HCT116 (cell line): ENCODE measurements at regions not wholly inside any gene's neighbourhood (a gene's known extent, or its start where the extent isn't known, plus 50 kb on each side); places are given as distances from the start of the nearest gene placed in this dataset.

Source experiments
- ATAC-seq: fragments of 200-7000 bp; cut with Tn5 transposase; 2 replicates; pipeline ENCODE4 v1.9.1; 2020; ENCODE audit warnings: mild to moderate bottlenecking, moderate library complexity
- BruUV-seq: library from RNA; stranded (reverse); fragments of 400-500 nt; replicated peaks from 2 replicates; lab custom pipeline; 2021; lab: Mats Ljungman, UMichigan
- CTCF ChIA-PET: fragments of 300-600 bp; sonication (Branson Sonifier 250); formaldehyde crosslinking; loops from one replicate; lab custom pipeline; 2021; ENCODE audit warnings: antibody characterized with exemption; lab: Charles Lee
- POLR2A ChIA-PET: fragments of 300-600, 350-600 bp; sonication (Branson Sonifier 250); formaldehyde crosslinking; loops from one replicate; lab custom pipeline; 2021; ENCODE audit warnings: antibody characterized with exemption; lab: Charles Lee
- RAD21 ChIA-PET, 2 experiments: fragments of 300-600 bp; sonication (Branson Sonifier 250); formaldehyde crosslinking; loops; one replicate each; lab custom pipeline; 2023; ENCODE audit warnings: low total read pairs in 2 of 2; ENCODE audit not compliant: uncharacterized antibody in 2 of 2, unreplicated experiment in 2 of 2, low non-redundant PET in 1 of 2; lab: Charles Lee
- DNase-seq: peaks from one replicate; pipeline ENCODE4 v3.0.0-alpha.2; 2010; ENCODE audit warnings: low read depth, low spot score
- H2AFZ ChIP-seq: fragments of 200-600 bp; shearing (Covaris generic), sonication (generic); 2 replicates; pipeline ENCODE4 v1.6.1; 2017; ENCODE audit warnings: low read depth, mixed run types, mixed read lengths, antibody characterized with exemption, low read length; ENCODE audit not compliant: poor library complexity, severe bottlenecking
- H3K27ac ChIP-seq: 2 replicates; pipeline ENCODE4 v1.5.1; 2012; ENCODE audit warnings: low read depth, low read length
- H3K27me3 ChIP-seq: fragments of 200-600 bp; sonication (generic); 2 replicates; pipeline ENCODE4 v1.6.1; 2016; ENCODE audit warnings: mixed run types, low read length, mixed read lengths; ENCODE audit not compliant: insufficient read depth
- H3K36me3 ChIP-seq, 2 experiments: fragments of 200-500 bp in 1 of 2; fragments of 200-600 bp in 1 of 2; sonication (Bioruptor generic) in 1 of 2; sonication (generic) in 1 of 2; 2 replicates each; pipeline versions ENCODE4 v1.5.1 to v1.6.1; 2014 to 2016; ENCODE audit warnings: low read length in 2 of 2, inconsistent platforms in 1 of 2, mixed read lengths in 1 of 2, mixed run types in 1 of 2; ENCODE audit not compliant: insufficient read depth in 2 of 2, control insufficient read depth in 1 of 2
- H3K4me1 ChIP-seq, 2 experiments: fragments of 200-600 bp in 1 of 2; sonication (generic) in 1 of 2; 2 replicates each; pipeline versions ENCODE4 v1.5.1 to v1.6.1; 2012 to 2017; ENCODE audit warnings: low read length in 2 of 2, inconsistent platforms in 1 of 2, mild to moderate bottlenecking in 1 of 2, mixed read lengths in 1 of 2, mixed run types in 1 of 2, moderate library complexity in 1 of 2; ENCODE audit not compliant: insufficient read depth in 2 of 2, control insufficient read depth in 1 of 2
- H3K4me2 ChIP-seq: fragments of 200-600 bp; sonication (generic); 2 replicates; pipeline ENCODE4 v1.6.1; 2017; ENCODE audit warnings: mixed run types, low read length, mixed read lengths
- H3K4me3 ChIP-seq, 2 experiments: fragments of 200-600 bp in 1 of 2; sonication (generic) in 1 of 2; replicated peaks in 1 of 2; 2 replicates each; pipeline ENCODE4 v1.5.1; 2011 to 2016; ENCODE audit warnings: low read length in 2 of 2, control low read depth in 1 of 2, low read depth in 1 of 2, mild to moderate bottlenecking in 1 of 2, mixed read lengths in 1 of 2, mixed run types in 1 of 2
- H3K79me2 ChIP-seq: fragments of 200-600 bp; sonication (generic); 2 replicates; pipeline ENCODE4 v1.6.1; 2017; ENCODE audit warnings: mild to moderate bottlenecking, mixed run types, low read length, moderate library complexity, mixed read lengths; ENCODE audit not compliant: insufficient read depth
- H3K9ac ChIP-seq: fragments of 200-600 bp; sonication (generic); 2 replicates; pipeline ENCODE4 v1.6.1; 2016; ENCODE audit warnings: low read length, mixed read lengths
- H3K9me2 ChIP-seq: fragments of 200-600 bp; sonication (generic), shearing (Covaris generic); 2 replicates; pipeline ENCODE4 v1.6.1; 2017; ENCODE audit warnings: mixed run types, mild to moderate bottlenecking, moderate library complexity; ENCODE audit not compliant: insufficient read depth
- H3K9me3 ChIP-seq, 2 experiments: fragments of 200-500 bp in 1 of 2; fragments of 200-600 bp in 1 of 2; sonication (Bioruptor generic) in 1 of 2; sonication (generic) in 1 of 2; 2 replicates each; pipeline ENCODE4 v1.6.1; 2014 to 2017; ENCODE audit warnings: low read length in 2 of 2, mixed read lengths in 2 of 2, inconsistent platforms in 1 of 2, low read depth in 1 of 2, mild to moderate bottlenecking in 1 of 2, mixed run types in 1 of 2, moderate library complexity in 1 of 2; ENCODE audit not compliant: control insufficient read depth in 1 of 2, insufficient read depth in 1 of 2
- H4K20me1 ChIP-seq: fragments of 200-600 bp; sonication (generic), shearing (Covaris generic); 2 replicates; pipeline ENCODE4 v1.6.1; 2017; ENCODE audit warnings: mixed run types, mild to moderate bottlenecking, moderate library complexity; ENCODE audit not compliant: insufficient read depth
- ATF3 ChIP-seq: IDR thresholded peaks from 2 replicates; pipeline ENCODE4 v1.6.1; 2012
- CBX3 ChIP-seq: IDR thresholded peaks from 2 replicates; pipeline ENCODE4 v1.6.1; 2012; ENCODE audit warnings: low read depth
- RAD21 ChIP-seq: IDR thresholded peaks from 2 replicates; pipeline ENCODE4 v1.6.1; 2012; ENCODE audit warnings: low read depth, mild to moderate bottlenecking
- REST ChIP-seq: IDR thresholded peaks from 2 replicates; pipeline ENCODE4 v1.6.1; 2012; ENCODE audit warnings: low read depth
- SIN3A ChIP-seq: IDR thresholded peaks from 2 replicates; pipeline ENCODE4 v1.6.1; 2012; ENCODE audit warnings: low read depth
- SP1 ChIP-seq: IDR thresholded peaks from 2 replicates; pipeline ENCODE4 v1.6.1; 2012; ENCODE audit warnings: low read depth
- TCF7L2 ChIP-seq: IDR thresholded peaks from 2 replicates; pipeline ENCODE4 v1.7.0; 2011; ENCODE audit warnings: borderline replicate concordance, inconsistent platforms; ENCODE audit not compliant: insufficient read depth, insufficient read length; ENCODE audit errors: extremely low read depth
- ZBTB33 ChIP-seq: IDR thresholded peaks from 2 replicates; pipeline ENCODE4 v1.6.1; 2011; ENCODE audit warnings: mild to moderate bottlenecking, low read length, moderate library complexity; ENCODE audit not compliant: insufficient replicate concordance; ENCODE audit errors: extremely low read depth
- intact Hi-C: fragments of 100-400 bp; cut with micrococcal nuclease; formaldehyde crosslinking; loops from 2 replicates; pipeline ENCODE4 v1.10.0; 2022

- H3K9ac ChIP-seq = no peak overlapping the region
- intact Hi-C loops = no loop called here
- no TSS peak for BruUV-seq
- no peaks in the 10 kb centered on the region for H3K4me1 ChIP-seq
- no peak overlapping the region for H3K4me2 ChIP-seq
- no peak overlapping the region for H3K4me3 ChIP-seq
- RAD21 ChIA-PET = no interaction called here
- H3K27ac ChIP-seq = no peak overlapping the region
- H3K27me3 ChIP-seq = no peaks in the 10 kb centered on the region
- no peak overlapping the region for H2AFZ ChIP-seq
- no peak for ATAC-seq
- no peaks in the 10 kb centered on the region for H3K79me2 ChIP-seq
- H3K9me2 ChIP-seq = no peaks in the 10 kb centered on the region
- H3K36me3 ChIP-seq = no peaks in the 10 kb centered on the region
- TF ChIP-seq SP1 (no peak), ZBTB33 (no peak), ATF3 (no peak), TCF7L2 (no peak), CBX3 (no peak), RAD21 (no peak), SIN3A (no peak), REST (no peak)
- TF ChIP-seq, all 23 proteins: peak for 0
- H3K9me3 ChIP-seq = peaks cover 0 to 12% of the 10 kb centered on the region in 2 experiments; a peak in 2 of 4 replicates
- no peaks in the 10 kb centered on the region for H4K20me1 ChIP-seq
- CTCF ChIA-PET = no interaction called here
- DNase-seq = no peak
- POLR2A ChIA-PET = no interaction called here
These were observed 754.0 kb upstream of the FAT3 start for GRCh38 chr11:91470656-91471055.
